HUES64 (cell line): ENCODE measurements at regions not wholly inside any gene's neighbourhood (a gene's known extent, or its start where the extent isn't known, plus 50 kb on each side); places are given as distances from the start of the nearest gene placed in this dataset.

Experiments used
- H3K27ac ChIP-seq: 2 replicates; pipeline ENCODE4 v1.7.0; 2013; ENCODE audit warnings: low read depth, low read length, inconsistent platforms
- H3K27me3 ChIP-seq: 2 replicates; pipeline ENCODE4 v1.6.1; 2013; ENCODE audit warnings: mild to moderate bottlenecking, low read length; ENCODE audit not compliant: insufficient read depth
- H3K36me3 ChIP-seq: 2 replicates; pipeline ENCODE4 v1.6.1; 2013; ENCODE audit warnings: mild to moderate bottlenecking, low read length; ENCODE audit not compliant: insufficient read depth
- H3K4me1 ChIP-seq: 2 replicates; pipeline ENCODE4 v1.6.1; 2013; ENCODE audit warnings: mild to moderate bottlenecking, low read length, moderate library complexity; ENCODE audit not compliant: insufficient read depth
- H3K4me3 ChIP-seq: 2 replicates; pipeline ENCODE4 v1.5.1; 2013; ENCODE audit warnings: mild to moderate bottlenecking, low read length, moderate library complexity
- H3K9ac ChIP-seq: 2 replicates; pipeline ENCODE4 v1.6.1; 2013; ENCODE audit warnings: mild to moderate bottlenecking, low read depth, low read length
- H3K9me3 ChIP-seq: 2 replicates; pipeline ENCODE4 v1.6.1; 2013; ENCODE audit warnings: low read depth, low read length; ENCODE audit not compliant: insufficient read depth
- WGBS: fragments of 150-250, 120-280 bp; methylation state at CpG from one replicate; pipeline ENCODE4 v1.1.7; 2013; ENCODE audit warnings: missing lambda C conversion rate; 5-methylcytosine and 5-hydroxymethylcytosine counted together

DNA sequence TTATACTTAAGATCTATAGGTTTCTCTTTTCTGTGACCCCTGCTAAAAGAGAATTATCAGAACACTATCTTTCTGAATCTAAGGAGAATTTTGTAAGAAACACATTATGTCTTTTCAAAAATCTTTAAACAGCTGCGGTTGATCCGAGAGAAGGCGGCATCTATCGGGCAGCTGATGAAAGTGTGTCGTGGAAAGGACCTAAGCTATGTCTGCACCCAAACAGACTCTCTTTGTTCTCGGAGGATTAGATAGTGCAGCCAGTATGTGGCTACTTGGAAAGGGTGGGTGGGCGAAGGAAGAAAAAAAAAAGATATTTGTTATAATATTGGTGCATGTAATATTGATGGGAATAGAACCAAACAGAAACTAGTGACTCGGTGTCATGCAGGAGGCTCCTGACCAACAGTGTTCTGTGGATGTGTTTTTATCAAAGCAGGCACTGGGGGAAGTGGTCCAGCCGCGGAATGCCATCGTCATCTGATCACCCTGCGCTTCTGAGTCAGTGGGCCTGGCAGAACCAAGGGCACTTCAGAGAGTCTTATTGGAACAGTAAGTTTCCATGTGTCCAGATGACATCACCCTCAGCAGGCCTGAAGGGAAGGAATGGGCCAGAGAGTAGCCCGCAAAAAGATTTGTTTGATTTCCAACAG, 509.7 kb upstream of the AKR1E2 start:
- WGBS = 96% methylated on average over 13 of the region's 13 CpGs
- Histone ChIP-seq H3K9ac (no peak overlapping the region), H3K4me3 (no peak overlapping the region), H3K9me3 (no peaks in the 10 kb centered on the region), H3K4me1 (no peaks in the 10 kb centered on the region), H3K36me3 (no peaks in the 10 kb centered on the region), H3K27ac (no peak overlapping the region), H3K27me3 (no peaks in the 10 kb centered on the region)

DNA sequence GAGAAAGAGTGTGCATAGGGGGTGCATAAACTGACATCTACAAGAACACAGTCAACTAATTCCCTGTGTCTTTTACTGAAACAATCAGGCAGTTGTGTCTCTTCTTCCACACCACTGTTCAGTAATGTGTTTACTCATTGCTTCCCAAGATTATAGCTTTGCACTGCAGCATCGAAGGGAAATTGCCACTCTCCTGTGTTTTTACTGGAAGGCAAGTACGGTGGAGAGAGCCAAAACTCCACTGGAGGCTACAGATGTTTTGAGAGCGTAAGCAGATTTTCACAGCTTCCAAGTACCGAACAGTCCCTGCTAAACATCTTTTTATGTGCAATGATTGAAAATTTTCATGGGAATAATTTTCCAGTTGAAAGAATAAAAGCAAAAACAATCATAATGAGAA, 510.5 kb upstream of the AKR1E2 start:
- WGBS = 95% methylated on average over 3 of the region's 4 CpGs
- no peak overlapping the region for H3K9ac ChIP-seq
- no peaks in the 10 kb centered on the region for H3K36me3 ChIP-seq
- no peaks in the 10 kb centered on the region for H3K27me3 ChIP-seq
- H3K27ac ChIP-seq = no peak overlapping the region
- H3K4me3 ChIP-seq = no peak overlapping the region
- no peaks in the 10 kb centered on the region for H3K9me3 ChIP-seq
- H3K4me1 ChIP-seq = no peaks in the 10 kb centered on the region

DNA sequence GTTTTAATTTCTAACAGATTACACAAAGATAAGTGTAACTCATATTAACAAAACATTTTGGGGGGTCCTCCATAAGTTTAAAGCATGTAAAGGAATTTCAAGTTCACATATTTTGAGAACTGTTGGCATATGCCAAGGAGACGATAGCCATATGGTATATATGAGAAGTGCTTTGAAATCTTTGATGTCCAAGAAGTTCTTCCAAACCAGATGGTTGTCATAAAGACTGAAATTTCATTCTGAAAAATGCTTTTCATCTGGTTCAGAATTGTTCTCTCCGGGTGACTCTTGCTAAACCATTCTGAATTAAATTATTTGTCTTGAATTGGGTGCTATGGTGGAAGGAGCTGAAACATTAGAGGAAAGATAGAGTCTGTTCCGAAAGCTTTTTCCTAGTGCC, 513.0 kb upstream of the AKR1E2 start:
- H3K9ac ChIP-seq = no peak overlapping the region
- no peaks in the 10 kb centered on the region for H3K27me3 ChIP-seq
- no peak overlapping the region for H3K4me3 ChIP-seq
- 79% methylated on average over 3 of the region's 3 CpGs for WGBS
- no peak overlapping the region for H3K27ac ChIP-seq
- no peaks in the 10 kb centered on the region for H3K4me1 ChIP-seq
- H3K36me3 ChIP-seq = no peaks in the 10 kb centered on the region
- no peaks in the 10 kb centered on the region for H3K9me3 ChIP-seq

DNA sequence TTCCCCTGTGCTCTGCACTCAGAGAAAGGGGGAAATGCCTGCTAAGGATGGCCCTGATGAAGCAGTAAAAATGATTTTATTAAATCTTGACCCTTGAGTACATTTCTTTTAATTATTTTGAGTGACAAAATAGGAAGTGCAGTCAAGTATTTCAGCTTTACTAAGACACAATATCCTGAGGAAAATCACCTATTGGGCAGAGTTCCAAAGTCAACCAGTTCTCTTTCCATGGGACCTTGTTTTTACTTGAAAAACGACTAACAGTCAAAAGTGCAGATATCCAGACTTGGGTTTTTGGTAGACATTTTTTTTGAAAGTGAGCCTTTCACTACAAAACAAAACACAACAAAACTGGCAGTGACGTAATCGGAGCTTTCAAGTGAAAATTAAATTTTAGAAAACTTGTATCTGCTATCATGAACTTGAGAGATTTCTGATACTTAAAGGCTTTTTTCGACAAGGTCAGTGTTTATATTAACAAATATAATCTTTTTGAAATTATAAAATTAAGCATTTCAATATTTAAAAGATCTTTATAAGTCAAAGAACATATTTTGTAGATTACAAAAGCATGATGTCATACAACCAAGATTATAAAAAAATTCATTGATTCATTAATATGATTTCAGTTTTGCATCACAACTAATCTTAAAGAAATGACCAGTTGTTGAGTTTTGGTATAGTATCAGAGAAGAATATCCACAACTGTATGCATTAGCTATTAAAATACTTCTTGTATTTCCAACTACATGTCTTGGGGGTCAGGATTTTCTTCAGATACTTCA, 513.8 kb upstream of the AKR1E2 start:
- H3K27ac ChIP-seq = no peak overlapping the region
- 100% methylated on average over 1 of the region's 4 CpGs for WGBS

DNA sequence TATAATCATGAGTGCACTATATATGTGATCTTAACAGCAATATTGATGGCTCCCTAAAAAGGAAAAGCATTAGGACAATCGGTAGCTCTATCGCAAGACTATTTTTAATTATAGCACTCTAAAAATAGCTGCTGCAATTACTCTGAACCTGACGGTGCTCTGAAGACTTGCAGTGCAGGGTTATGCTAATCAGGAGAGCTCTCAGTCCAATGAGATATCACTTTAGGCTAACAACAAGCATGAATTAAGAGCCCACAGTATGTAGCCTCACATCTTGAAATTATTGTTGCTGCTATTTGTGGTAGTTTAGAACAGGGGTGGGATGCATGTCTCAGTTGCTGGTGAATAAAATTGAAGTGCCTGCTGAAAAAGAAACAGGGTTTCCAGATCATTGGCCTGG, 515.8 kb upstream of the AKR1E2 start:
- H3K36me3 ChIP-seq = no peaks in the 10 kb centered on the region
- no peaks in the 10 kb centered on the region for H3K9me3 ChIP-seq
- H3K27ac ChIP-seq = no peak overlapping the region
- WGBS = 94% methylated on average over 3 of the region's 3 CpGs
- H3K27me3 ChIP-seq = no peaks in the 10 kb centered on the region
- no peak overlapping the region for H3K9ac ChIP-seq
- H3K4me3 ChIP-seq = no peak overlapping the region
- H3K4me1 ChIP-seq = no peaks in the 10 kb centered on the region

More for the DNA sequence above, 513.8 kb upstream of the AKR1E2 start:
- H3K9me3 ChIP-seq = no peaks in the 10 kb centered on the region
- no peak overlapping the region for H3K4me3 ChIP-seq
- no peaks in the 10 kb centered on the region for H3K36me3 ChIP-seq
- no peak overlapping the region for H3K9ac ChIP-seq
- H3K27me3 ChIP-seq = no peaks in the 10 kb centered on the region
- H3K4me1 ChIP-seq = no peaks in the 10 kb centered on the region

DNA sequence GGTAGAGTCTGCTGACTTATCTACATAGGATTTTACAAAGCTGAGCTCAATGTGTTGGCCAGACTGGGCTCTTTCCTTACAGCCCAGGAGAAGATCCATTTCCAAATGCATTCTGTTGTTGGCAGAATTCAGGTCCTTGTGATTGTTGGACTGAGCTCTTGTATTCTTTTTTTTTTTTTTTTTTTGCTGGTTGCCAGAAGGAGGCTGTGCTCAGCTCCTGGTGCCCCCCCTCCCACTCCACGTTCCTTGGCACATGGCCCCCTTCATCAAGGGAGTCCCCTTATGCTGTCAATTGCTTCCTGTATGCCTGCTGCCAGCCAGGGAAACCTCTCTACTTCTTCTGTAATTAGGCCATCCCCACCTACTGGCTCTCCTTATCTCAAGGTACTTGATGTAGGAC, 518.1 kb upstream of the AKR1E2 start:
- H3K36me3 ChIP-seq = no peaks in the 10 kb centered on the region
- WGBS = 86% methylated on average over 1 of the region's 1 CpG
- no peaks in the 10 kb centered on the region for H3K9me3 ChIP-seq
- H3K27ac ChIP-seq = no peak overlapping the region
- H3K9ac ChIP-seq = no peak overlapping the region
- H3K4me1 ChIP-seq = no peaks in the 10 kb centered on the region
- H3K27me3 ChIP-seq = no peaks in the 10 kb centered on the region
- no peak overlapping the region for H3K4me3 ChIP-seq

DNA sequence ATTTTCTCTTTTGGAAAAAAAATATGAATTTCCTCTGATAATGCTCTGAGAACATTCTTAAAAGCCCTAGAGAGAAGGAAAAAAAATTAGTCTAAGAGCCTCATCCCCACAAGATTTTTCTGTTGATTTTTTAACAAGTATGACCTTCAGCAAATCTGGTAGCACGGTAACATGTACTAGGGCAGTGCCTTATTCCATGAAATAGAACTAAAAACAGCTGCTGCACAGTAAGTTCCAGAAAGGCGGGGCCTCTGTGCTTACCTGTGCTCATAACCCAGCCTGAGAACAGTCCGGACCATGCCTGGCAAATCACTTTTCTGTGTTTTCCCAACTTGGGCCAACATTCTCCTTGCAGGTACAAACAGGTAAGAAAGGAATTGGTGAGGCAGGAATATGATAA, 519.1 kb upstream of the AKR1E2 start:
- Histone ChIP-seq H3K36me3 (no peaks in the 10 kb centered on the region), H3K9me3 (no peaks in the 10 kb centered on the region), H3K9ac (no peak overlapping the region), H3K27me3 (no peaks in the 10 kb centered on the region), H3K4me1 (no peaks in the 10 kb centered on the region), H3K4me3 (no peak overlapping the region), H3K27ac (no peak overlapping the region)
- 95% methylated on average over 3 of the region's 3 CpGs for WGBS

DNA sequence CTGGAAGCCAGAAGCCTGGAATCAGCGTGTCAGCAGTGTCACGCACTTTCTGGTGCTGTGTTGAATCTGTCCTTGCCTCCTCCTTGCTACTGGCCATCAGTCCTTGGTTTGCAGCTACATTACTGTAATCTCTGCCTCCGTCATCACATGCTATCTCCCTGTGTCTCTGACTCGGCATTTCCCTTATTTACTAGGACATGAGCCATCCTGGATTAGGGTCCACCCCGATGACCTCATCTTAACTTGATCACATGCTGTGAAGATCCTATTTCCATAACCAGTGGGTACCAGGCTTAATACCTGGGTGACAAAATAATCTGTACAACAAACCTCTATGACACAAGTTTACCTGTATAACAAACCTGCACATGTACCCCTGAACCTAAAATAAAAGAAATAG, 518.0 kb upstream of the KLF6 start:
- H3K4me3 ChIP-seq = no peak overlapping the region
- no peak overlapping the region for H3K27ac ChIP-seq
- H3K27me3 ChIP-seq = no peaks in the 10 kb centered on the region
- H3K4me1 ChIP-seq = no peaks in the 10 kb centered on the region; the same call in 1 of the 2 replicates
- WGBS = 89% methylated on average over 5 of the region's 5 CpGs
- no peaks in the 10 kb centered on the region for H3K9me3 ChIP-seq
- no peak overlapping the region for H3K9ac ChIP-seq
- no peaks in the 10 kb centered on the region for H3K36me3 ChIP-seq

DNA sequence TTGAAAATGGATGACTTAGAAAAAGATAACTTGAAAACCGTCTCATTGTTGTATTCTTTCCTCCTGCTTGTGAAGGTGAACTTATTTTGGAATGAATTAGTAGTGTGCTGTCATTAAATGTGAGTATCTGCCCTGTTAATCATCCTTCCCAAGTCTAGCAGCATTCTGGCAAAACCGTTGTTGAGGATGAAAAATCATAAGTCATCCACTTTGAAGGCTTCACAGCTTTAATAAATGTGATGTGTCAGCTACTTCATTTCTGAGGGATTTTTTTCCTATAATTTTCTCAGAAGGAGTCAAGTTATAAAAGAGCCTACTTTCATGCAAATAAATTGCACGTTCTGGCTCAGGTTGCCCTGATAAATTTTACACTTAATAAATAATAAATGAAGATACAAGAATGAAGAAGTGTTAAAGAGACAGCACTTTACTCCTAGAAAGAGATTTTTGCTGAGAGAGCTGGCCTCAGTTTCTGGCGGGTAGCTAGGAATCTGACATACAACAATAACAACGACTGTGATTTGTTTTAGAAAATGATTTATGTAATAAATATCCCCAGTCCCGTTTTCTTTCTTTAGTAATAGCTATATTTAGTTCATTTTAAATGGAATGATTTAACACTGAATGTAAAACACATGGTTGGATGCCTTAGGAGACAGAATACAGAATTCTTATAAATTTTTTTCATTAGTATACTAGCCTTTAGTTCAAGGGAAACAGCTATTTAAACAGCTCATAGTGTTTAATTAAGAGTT, 516.5 kb upstream of the KLF6 start:
- no peak overlapping the region for H3K27ac ChIP-seq
- H3K4me1 ChIP-seq = no peaks in the 10 kb centered on the region; the same call in 1 of the 2 replicates
- H3K36me3 ChIP-seq = no peaks in the 10 kb centered on the region
- H3K9ac ChIP-seq = no peak overlapping the region
- H3K27me3 ChIP-seq = no peaks in the 10 kb centered on the region
- WGBS = 100% methylated on average over 2 of the region's 6 CpGs
- no peaks in the 10 kb centered on the region for H3K9me3 ChIP-seq
- H3K4me3 ChIP-seq = no peak overlapping the region

DNA sequence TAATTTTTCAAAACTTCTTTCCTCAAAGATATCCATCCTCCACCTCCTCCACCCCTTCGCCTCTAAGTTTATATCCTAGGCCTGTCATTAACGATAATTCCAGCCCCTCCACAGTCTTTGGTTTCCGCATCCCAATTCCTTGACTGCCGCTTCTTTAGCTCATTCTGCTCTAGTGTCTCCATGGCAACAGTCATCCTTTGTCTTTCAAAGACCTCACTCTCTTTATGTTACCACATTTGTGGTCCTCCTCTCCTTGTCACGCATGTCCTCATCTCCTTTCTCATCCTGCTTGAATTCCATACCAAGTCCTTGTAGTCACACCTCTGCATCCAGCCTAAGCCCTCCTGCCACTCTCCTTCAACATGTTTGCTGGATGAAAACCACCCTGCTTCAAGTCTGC, 511.2 kb upstream of the KLF6 start:
- H3K9ac ChIP-seq = no peak overlapping the region
- H3K4me1 ChIP-seq = no peaks in the 10 kb centered on the region; the same call in 1 of the 2 replicates
- H3K27me3 ChIP-seq = no peaks in the 10 kb centered on the region
- no peaks in the 10 kb centered on the region for H3K9me3 ChIP-seq
- whole genome bisulfite sequencing = 77% methylated on average over 5 of the region's 5 CpGs
- no peaks in the 10 kb centered on the region for H3K36me3 ChIP-seq
- no peak overlapping the region for H3K27ac ChIP-seq
- no peak overlapping the region for H3K4me3 ChIP-seq
